GM19035 (cell line): ENCODE measurements at regions not wholly inside any gene's neighbourhood (a gene's known extent, or its start where the extent isn't known, plus 50 kb on each side); places are given as distances from the start of the nearest gene placed in this dataset.

ENCODE experiments used
- ATAC-seq: cut with Tn5 transposase; IDR thresholded peaks from one replicate; pipeline ENCODE4 v1.9.1; 2021; ENCODE audit not compliant: unreplicated experiment

GRCh38 chr22:47655930-47656329 is 893.5 kb downstream of the TBC1D22A start:
- no peak for ATAC-seq

- no peak for ATAC-seq
These were observed 892.6 kb downstream of the TBC1D22A start for GRCh38 chr22:47654922-47655491.

GRCh38 chr22:47653921-47654320 is 891.5 kb downstream of the TBC1D22A start:
- ATAC-seq = no peak

GRCh38 chr22:47651216-47651987 is 889.0 kb downstream of the TBC1D22A start:
- no peak for ATAC-seq

- no peak for ATAC-seq
These were observed 885.3 kb downstream of the TBC1D22A start for GRCh38 chr22:47647720-47648119.

- no peak for ATAC-seq
These were observed 884.7 kb downstream of the TBC1D22A start for GRCh38 chr22:47647181-47647580.

GRCh38 chr22:47645923-47646322 is 883.5 kb downstream of the TBC1D22A start:
- ATAC-seq = no peak

- no peak for ATAC-seq
These were observed 883.0 kb downstream of the TBC1D22A start for GRCh38 chr22:47645450-47645914.

- ATAC-seq = no peak
These were observed 871.9 kb downstream of the TBC1D22A start for GRCh38 chr22:47634347-47634746.

GRCh38 chr22:47633111-47633510 is 870.7 kb downstream of the TBC1D22A start:
- no peak for ATAC-seq

GRCh38 chr22:47632701-47633100 is 870.3 kb downstream of the TBC1D22A start:
- ATAC-seq = no peak

GRCh38 chr22:47631571-47632102 is 869.2 kb downstream of the TBC1D22A start:
- ATAC-seq = no peak

GRCh38 chr22:47630741-47631534 is 868.5 kb downstream of the TBC1D22A start:
- ATAC-seq = no peak

GRCh38 chr22:47629791-47630655 is 867.6 kb downstream of the TBC1D22A start:
- ATAC-seq = no peak

- no peak for ATAC-seq
These were observed 866.8 kb downstream of the TBC1D22A start for GRCh38 chr22:47629273-47629711.

GRCh38 chr22:47628477-47629272 is 866.2 kb downstream of the TBC1D22A start:
- no peak for ATAC-seq

GRCh38 chr22:47627556-47628253 is 865.3 kb downstream of the TBC1D22A start:
- no peak for ATAC-seq

GRCh38 chr22:47626428-47627390 is 864.3 kb downstream of the TBC1D22A start:
- ATAC-seq = no peak
